ENCODE measurements at regions not wholly inside any gene's neighbourhood (a gene's known extent, or its start where the extent isn't known, plus 50 kb on each side); places are given as distances from the start of the nearest gene placed in this dataset.

- no peak for DNase-seq (ENCODE audit: low read depth)
- H3K4me3 ChIP-seq (ENCODE audit: low read depth, low read length) = peak overlapping the region; percentile 65
- TF ChIP-seq CTCF (IDR thresholded peaks at IDR 0.05; ENCODE audit: control insufficient read depth, extremely low read depth, insufficient read depth) = no peak
Observed at GRCh38 chr6:26286168-26286877, 78.7 kb upstream of the BTN3A2 start.

- TF ChIP-seq CTCF (IDR thresholded peaks at IDR 0.05; ENCODE audit: control insufficient read depth, extremely low read depth, insufficient read depth) = no peak
- no peak for DNase-seq (ENCODE audit: low read depth)
- H3K4me3 ChIP-seq (ENCODE audit: low read depth, low read length) = no peak overlapping the region
Observed at GRCh38 chr6:26288155-26288554, 76.8 kb upstream of the BTN3A2 start.

GRCh38 chr6:26290941-26291340, 74.1 kb upstream of the BTN3A2 start:
- DNase-seq (ENCODE audit: low read depth) = no peak
- H3K4me3 ChIP-seq (ENCODE audit: low read depth, low read length) = no peak overlapping the region
- TF ChIP-seq CTCF (IDR thresholded peaks at IDR 0.05; ENCODE audit: control insufficient read depth, extremely low read depth, insufficient read depth) = no peak

GRCh38 chr6:26292709-26293108, 72.3 kb upstream of the BTN3A2 start:
- no peak for TF ChIP-seq CTCF (IDR thresholded peaks at IDR 0.05; ENCODE audit: control insufficient read depth, extremely low read depth, insufficient read depth)

GRCh38 chr6:26294302-26294701, 70.7 kb upstream of the BTN3A2 start:
- H3K4me3 ChIP-seq (ENCODE audit: low read depth, low read length) = no peak overlapping the region
- no peak for TF ChIP-seq CTCF (IDR thresholded peaks at IDR 0.05; ENCODE audit: control insufficient read depth, extremely low read depth, insufficient read depth)
- DNase-seq (ENCODE audit: low read depth) = no peak

More at GRCh38 chr6:26292709-26293108, 72.3 kb upstream of the BTN3A2 start:
- DNase-seq (ENCODE audit: low read depth) = no peak
- H3K4me3 ChIP-seq (ENCODE audit: low read depth, low read length) = no peak overlapping the region

GRCh38 chr6:26295691-26296555, 69.1 kb upstream of the BTN3A2 start:
- no peak for TF ChIP-seq CTCF (IDR thresholded peaks at IDR 0.05; ENCODE audit: control insufficient read depth, extremely low read depth, insufficient read depth)
- DNase-seq (ENCODE audit: low read depth) = peak; percentile 69
- no peak overlapping the region for H3K4me3 ChIP-seq (ENCODE audit: low read depth, low read length)

Data from LNCaP clone FGC (cell line).